Vagina (tissue), 2 donors: ENCODE measurements at regions not wholly inside any gene's neighbourhood (a gene's known extent, or its start where the extent isn't known, plus 50 kb on each side); places are given as distances from the start of the nearest gene placed in this dataset.

Experiments used
- DNase-seq, 2 donors: peaks; one replicate each; pipeline ENCODE4 v3.0.0-alpha.2; 2017; ENCODE audit errors: extremely low spot score in 2 of 2
- H3K27ac ChIP-seq: fragments of 200-600 bp; sonication (generic); one replicate; pipeline ENCODE4 v1.5.1; 2019
- H3K27me3 ChIP-seq: fragments of 200-600 bp; sonication (generic); one replicate; pipeline ENCODE4 v1.5.1; 2019
- H3K36me3 ChIP-seq, 2 donors: fragments of 200-600 bp; sonication (generic); one replicate each; pipeline ENCODE4 v1.5.1; 2017 to 2019
- H3K4me1 ChIP-seq: fragments of 200-600 bp; sonication (generic); one replicate; pipeline ENCODE4 v1.5.1; 2019
- H3K4me3 ChIP-seq, 2 donors: fragments of 200-600 bp; sonication (generic); 1 replicate in 1 of 2; 2 replicates in 1 of 2; pipeline ENCODE4 v1.5.1; 2016 to 2019
- H3K9me3 ChIP-seq: fragments of 200-600 bp; sonication (generic); one replicate; pipeline ENCODE4 v1.5.1; 2019
- CTCF ChIP-seq, 3 experiments: fragments of 450-650 bp in 2 of 3; fragments of 200-600 bp in 1 of 3; sonication (generic) in 1 of 3; IDR thresholded peaks; one replicate each; pipeline ENCODE4 v1.5.1; 2017 to 2019; ENCODE audit warnings: antibody characterized with exemption in 3 of 3, mild to moderate bottlenecking in 2 of 3, moderate library complexity in 2 of 3
- POLR2A ChIP-seq, 2 donors: fragments of 450-650 bp; IDR thresholded peaks; one replicate each; pipeline ENCODE4 v1.6.1; 2017; ENCODE audit warnings: antibody characterized with exemption in 2 of 2, mild to moderate bottlenecking in 2 of 2, moderate library complexity in 2 of 2
- POLR2AphosphoS5 ChIP-seq, 2 donors: sonication (generic); formaldehyde crosslinking; IDR thresholded peaks; one replicate each; pipeline ENCODE4 v1.9.0; 2017; ENCODE audit warnings: antibody characterized with exemption in 2 of 2, mild to moderate bottlenecking in 2 of 2, low read depth in 1 of 2; ENCODE audit not compliant: insufficient read depth in 1 of 2
- intact Hi-C: fragments of 100-400 bp; cut with DNase I; formaldehyde crosslinking; loops from one replicate; pipeline ENCODE4 v1.15.1; 2023

GRCh38 chr6:114576330-114576729 is 233.5 kb upstream of the HS3ST5 start:
- Histone ChIP-seq H3K27ac (no peak overlapping the region), H3K9me3 (no peaks in the 10 kb centered on the region), H3K36me3 (no peaks in the 10 kb centered on the region), H3K4me3 (no peak overlapping the region), H3K4me1 (no peaks in the 10 kb centered on the region), H3K27me3 (no peaks in the 10 kb centered on the region)
- no peak for DNase-seq
- no peak for TF ChIP-seq POLR2A (IDR thresholded peaks at IDR 0.05)
- intact Hi-C loops, result no loop called here

- DNase-seq, result no peak
- Histone ChIP-seq H3K4me3 (no peak overlapping the region), H3K4me1 (no peaks in the 10 kb centered on the region), H3K27ac (no peak overlapping the region), H3K9me3 (no peaks in the 10 kb centered on the region), H3K27me3 (no peaks in the 10 kb centered on the region), H3K36me3 (no peaks in the 10 kb centered on the region)
- intact Hi-C loops, result no loop called here
- TF ChIP-seq CTCF (IDR thresholded peaks at IDR 0.05) (no peak), POLR2AphosphoS5 (IDR thresholded peaks at IDR 0.05; ENCODE audit: insufficient read depth in 1 of 2, low read depth in 1 of 2) (no peak), POLR2A (IDR thresholded peaks at IDR 0.05) (no peak)
Measured at GRCh38 chr6:114569669-114570068, 226.8 kb upstream of the HS3ST5 start.

GRCh38 chr6:114564302-114564933 is 221.6 kb upstream of the HS3ST5 start:
- no peak for TF ChIP-seq POLR2AphosphoS5 (IDR thresholded peaks at IDR 0.05; ENCODE audit: insufficient read depth in 1 of 2, low read depth in 1 of 2)
- no peak for TF ChIP-seq POLR2A (IDR thresholded peaks at IDR 0.05)
- TF ChIP-seq CTCF (IDR thresholded peaks at IDR 0.05), result no peak
- Histone ChIP-seq H3K36me3 (no peaks in the 10 kb centered on the region), H3K27ac (no peak overlapping the region), H3K4me3 (no peak overlapping the region), H3K27me3 (no peaks in the 10 kb centered on the region), H3K9me3 (no peaks in the 10 kb centered on the region), H3K4me1 (no peaks in the 10 kb centered on the region)
- DNase-seq, result no peak
- intact Hi-C loops, result no loop called here

DNA sequence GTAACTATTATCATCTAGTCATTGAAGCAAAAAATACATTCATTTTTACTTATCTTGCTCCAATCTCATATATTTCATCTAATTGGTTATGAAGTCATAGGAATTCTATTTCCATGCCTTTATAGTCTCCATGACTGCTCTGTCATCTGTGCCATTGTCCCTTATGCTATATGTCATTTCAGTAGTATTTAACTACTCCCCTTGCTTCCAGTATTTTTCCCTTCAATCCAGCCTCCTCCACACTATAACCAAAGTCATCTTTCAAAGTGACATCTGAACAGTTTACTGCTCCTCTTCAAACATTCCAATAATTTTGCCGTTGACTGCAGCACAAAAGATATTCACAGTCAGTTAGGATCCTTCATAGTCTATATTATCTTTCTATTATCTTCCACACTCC is 216.6 kb upstream of the HS3ST5 start:
- no peak for DNase-seq
- no peak overlapping the region for H3K27ac ChIP-seq
- no peaks in the 10 kb centered on the region for H3K4me1 ChIP-seq
- H3K9me3 ChIP-seq, result no peaks in the 10 kb centered on the region
- no peak overlapping the region for H3K4me3 ChIP-seq
- no peaks in the 10 kb centered on the region for H3K36me3 ChIP-seq
- TF ChIP-seq POLR2AphosphoS5 (IDR thresholded peaks at IDR 0.05; ENCODE audit: insufficient read depth in 1 of 2, low read depth in 1 of 2) (no peak), CTCF (IDR thresholded peaks at IDR 0.05) (no peak), POLR2A (IDR thresholded peaks at IDR 0.05) (no peak)
- no peaks in the 10 kb centered on the region for H3K27me3 ChIP-seq
- intact Hi-C loops, result no loop called here

GRCh38 chr6:114558153-114558552 is 215.3 kb upstream of the HS3ST5 start:
- Histone ChIP-seq H3K4me1 (no peaks in the 10 kb centered on the region), H3K36me3 (no peaks in the 10 kb centered on the region), H3K27ac (no peak overlapping the region), H3K9me3 (no peaks in the 10 kb centered on the region), H3K27me3 (no peaks in the 10 kb centered on the region), H3K4me3 (no peak overlapping the region)
- intact Hi-C loops, result no loop called here
- TF ChIP-seq POLR2A (IDR thresholded peaks at IDR 0.05) (no peak), CTCF (IDR thresholded peaks at IDR 0.05) (no peak), POLR2AphosphoS5 (IDR thresholded peaks at IDR 0.05; ENCODE audit: insufficient read depth in 1 of 2, low read depth in 1 of 2) (no peak)
- no peak for DNase-seq
